Brain microvascular endothelial cell (primary cell): ENCODE measurements at regions not wholly inside any gene's neighbourhood (a gene's known extent, or its start where the extent isn't known, plus 50 kb on each side); places are given as distances from the start of the nearest gene placed in this dataset.

Source experiments
- DNase-seq: peaks from one replicate; pipeline ENCODE4 v3.0.0-alpha.2; 2020
- H3K27ac ChIP-seq: fragments of 250-450 bp; sonication (Bioruptor Pico); 2 replicates; pipeline ENCODE4 v1.5.1; 2020; ENCODE audit warnings: mild to moderate bottlenecking, moderate library complexity
- H3K27me3 ChIP-seq: fragments of 250-450 bp; sonication (Bioruptor Pico); replicated peaks from 2 replicates; pipeline ENCODE4 v1.5.1; 2020; ENCODE audit warnings: mild to moderate bottlenecking
- H3K36me3 ChIP-seq: fragments of 250-450 bp; sonication (Bioruptor Pico); replicated peaks from 2 replicates; pipeline ENCODE4 v1.5.1; 2020; ENCODE audit warnings: mild to moderate bottlenecking
- H3K4me3 ChIP-seq: 2 replicates; pipeline ENCODE4 v1.5.1; 2011; ENCODE audit warnings: low read depth, mild to moderate bottlenecking, control low read depth, low read length, moderate library complexity
- CTCF ChIP-seq: IDR thresholded peaks from 2 replicates; pipeline ENCODE4 v1.5.1; 2011; ENCODE audit warnings: low read depth, mild to moderate bottlenecking, moderate library complexity, low read length, control low read depth, inconsistent platforms; ENCODE audit errors: missing control alignments
- in situ Hi-C: cut with HindIII; loops from 2 replicates; pipeline ENCODE4 v1.10.0; 2017; ENCODE audit warnings: low sequenced_read_pairs, low pct_ligation_motif_present

DNA sequence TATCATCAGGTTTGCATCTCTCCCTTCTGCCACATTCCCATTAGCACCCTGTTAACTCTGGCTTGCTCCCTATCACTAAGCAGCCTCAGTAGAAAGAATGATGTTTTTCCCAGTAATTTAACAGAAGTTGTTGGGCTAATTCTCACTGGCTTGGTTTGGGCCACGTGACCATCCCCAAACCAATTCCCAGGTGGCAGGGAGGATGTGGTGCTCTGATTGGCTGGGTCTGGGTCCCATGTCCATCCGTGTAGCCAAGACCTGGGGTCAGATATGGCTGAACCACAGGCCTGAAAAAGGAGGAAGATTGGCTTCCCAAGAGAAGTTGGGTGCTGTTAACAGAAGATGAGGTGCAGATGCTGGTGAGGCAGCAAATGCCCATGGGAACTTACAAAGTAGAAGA lies 122.0 kb downstream of the BOD1 start:
- no peaks in the 10 kb centered on the region for H3K36me3 ChIP-seq
- TF ChIP-seq CTCF: no peak
- in situ Hi-C loops: no loop called here
- H3K4me3 ChIP-seq: no peak overlapping the region
- no peak overlapping the region for H3K27ac ChIP-seq
- no peak for DNase-seq
- no peaks in the 10 kb centered on the region for H3K27me3 ChIP-seq

- in situ Hi-C loops: no loop called here
- no peak overlapping the region for H3K27ac ChIP-seq
- no peaks in the 10 kb centered on the region for H3K27me3 ChIP-seq
- DNase-seq: no peak
- no peak overlapping the region for H3K4me3 ChIP-seq
- H3K36me3 ChIP-seq: no peaks in the 10 kb centered on the region
- TF ChIP-seq CTCF: no peak
Observed at GRCh38 chr5:173493846-173494245, 122.6 kb downstream of the BOD1 start.

DNA sequence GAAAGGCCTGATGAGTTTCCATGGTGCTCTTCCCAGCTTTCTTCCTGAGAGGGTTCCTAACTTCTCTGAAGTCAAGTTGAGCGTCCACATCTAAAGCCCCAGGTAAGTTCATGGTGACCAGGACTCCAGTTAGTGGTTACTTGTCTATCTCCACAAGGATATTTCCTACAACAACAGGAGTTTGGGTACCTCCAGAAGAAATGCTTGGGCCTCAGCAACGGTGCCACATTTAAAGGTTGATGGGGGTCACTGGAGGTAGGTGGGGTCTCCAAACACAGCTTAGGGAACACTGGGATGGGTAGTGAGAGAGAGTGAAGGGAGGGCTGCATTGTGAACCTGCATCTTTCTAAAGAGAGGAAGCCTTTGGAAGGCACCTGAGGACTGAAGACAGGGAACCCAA lies 123.4 kb downstream of the BOD1 start:
- Histone ChIP-seq H3K27me3 (no peaks in the 10 kb centered on the region), H3K4me3 (no peak overlapping the region), H3K36me3 (no peaks in the 10 kb centered on the region), H3K27ac (no peak overlapping the region)
- in situ Hi-C loops: no loop called here
- no peak for DNase-seq
- TF ChIP-seq CTCF: no peak

DNA sequence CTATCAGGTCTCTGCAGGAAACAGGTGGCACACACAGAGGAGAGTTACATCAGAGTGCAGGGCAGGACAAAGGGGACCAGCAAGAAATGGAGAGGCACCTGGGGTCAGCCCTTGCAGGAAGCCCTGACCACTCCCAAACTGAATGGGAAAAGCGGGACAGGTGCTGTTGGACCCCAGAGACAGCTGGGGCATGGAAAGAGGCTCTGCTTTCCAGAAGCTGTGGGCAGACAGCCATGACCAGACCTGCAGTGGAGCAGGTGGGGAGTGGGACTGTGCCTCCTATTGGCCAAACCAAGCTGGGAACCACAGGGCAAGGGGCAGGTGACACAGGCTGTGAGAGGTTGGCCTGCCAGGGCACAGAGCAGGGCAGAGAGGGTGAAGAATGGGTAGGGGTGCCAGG lies 125.8 kb downstream of the BOD1 start:
- no peak overlapping the region for H3K27ac ChIP-seq
- TF ChIP-seq CTCF: no peak

DNA sequence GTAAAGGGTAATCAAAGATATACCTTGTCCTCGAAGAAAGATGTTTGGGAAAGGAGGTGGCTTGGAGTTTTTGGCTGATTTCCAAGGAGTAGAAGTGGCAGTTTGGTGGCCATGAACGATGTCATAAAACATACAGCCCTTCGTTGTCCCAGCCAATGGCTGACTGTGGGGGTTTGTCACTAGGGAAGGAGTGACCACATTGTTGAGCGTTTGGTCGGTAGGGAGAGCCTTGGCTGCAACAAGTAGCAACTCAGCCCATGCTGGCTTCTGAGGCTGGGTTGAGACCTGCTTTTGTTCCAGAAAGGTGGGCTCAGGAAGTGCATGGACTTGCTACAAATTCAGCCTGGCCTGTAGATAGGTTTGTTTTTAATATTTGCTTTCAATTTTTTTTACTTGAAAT lies 128.3 kb downstream of the BOD1 start:
- Histone ChIP-seq H3K36me3 (no peaks in the 10 kb centered on the region), H3K27me3 (no peaks in the 10 kb centered on the region), H3K27ac (no peak overlapping the region), H3K4me3 (no peak overlapping the region)
- DNase-seq: no peak
- TF ChIP-seq CTCF: no peak
- in situ Hi-C loops: no loop called here

More for the DNA sequence above, 125.8 kb downstream of the BOD1 start:
- no peak overlapping the region for H3K4me3 ChIP-seq
- no peak for DNase-seq
- H3K36me3 ChIP-seq: no peaks in the 10 kb centered on the region
- no peaks in the 10 kb centered on the region for H3K27me3 ChIP-seq
- in situ Hi-C loops: no loop called here

DNA sequence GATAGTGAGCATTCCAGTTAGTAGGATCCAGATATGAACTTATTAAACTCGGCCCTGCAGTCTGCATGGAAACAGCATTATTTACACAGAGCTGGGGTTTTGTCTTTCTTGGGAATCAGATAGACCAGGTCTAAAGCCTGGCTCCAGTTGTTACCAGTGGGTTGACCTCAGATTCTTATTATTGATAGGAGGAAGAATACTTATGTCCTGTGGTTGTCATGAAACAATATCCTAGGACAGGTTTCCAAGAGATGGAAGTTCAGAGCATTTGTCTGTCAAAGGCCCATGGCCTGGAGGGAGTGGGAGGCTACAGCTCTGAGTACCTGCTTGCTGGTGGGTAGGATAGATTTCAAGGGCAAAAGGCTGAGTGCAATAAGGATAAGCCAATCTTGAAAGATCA lies 129.2 kb downstream of the BOD1 start:
- no peak overlapping the region for H3K27ac ChIP-seq
- H3K27me3 ChIP-seq: no peaks in the 10 kb centered on the region
- no peaks in the 10 kb centered on the region for H3K36me3 ChIP-seq
- no peak for DNase-seq
- TF ChIP-seq CTCF: no peak
- no peak overlapping the region for H3K4me3 ChIP-seq
- in situ Hi-C loops: no loop called here
